ENCODE measurements at regions not wholly inside any gene's neighbourhood (a gene's known extent, or its start where the extent isn't known, plus 50 kb on each side); places are given as distances from the start of the nearest gene placed in this dataset.

DNA sequence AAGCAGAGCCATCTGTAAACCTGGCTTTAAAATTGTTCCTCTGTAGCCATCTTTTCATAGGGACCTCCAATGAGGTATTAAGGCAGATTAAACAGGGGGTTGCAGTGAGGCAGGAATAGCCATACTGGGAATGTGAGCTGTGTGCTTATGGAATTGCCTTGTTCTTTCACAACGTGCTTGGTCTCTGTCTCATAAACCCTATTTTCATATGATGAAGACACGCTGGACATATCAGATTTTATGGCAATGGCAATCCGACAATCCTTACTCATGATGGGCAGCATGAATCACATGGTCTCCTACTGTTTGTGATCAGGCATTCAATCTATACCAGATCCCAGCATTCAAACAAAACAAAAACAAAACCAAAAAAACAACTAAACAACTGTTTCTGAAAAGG lies 418.9 kb upstream of the NRP1 start:
- H3K4me3 ChIP-seq (ENCODE audit: insufficient read depth, low read depth, low read length), result no peak overlapping the region
- DNase-seq, result no peak

GRCh38 chr10:33749790-33750189 lies 415.3 kb upstream of the NRP1 start:
- no peak for DNase-seq
- no peaks in the 10 kb centered on the region; the same call in 1 of the 2 replicates for H3K36me3 ChIP-seq (replicated peaks; ENCODE audit: control insufficient read depth, insufficient read depth, low read length)
- H3K27me3 ChIP-seq (ENCODE audit: control insufficient read depth, insufficient read depth, low read length), result no peaks in the 10 kb centered on the region
- H3K4me3 ChIP-seq (ENCODE audit: insufficient read depth, low read depth, low read length), result no peak overlapping the region

More for the DNA sequence above, 418.9 kb upstream of the NRP1 start:
- Histone ChIP-seq H3K27me3 (ENCODE audit: control insufficient read depth, insufficient read depth, low read length) (no peaks in the 10 kb centered on the region), H3K36me3 (replicated peaks; ENCODE audit: control insufficient read depth, insufficient read depth, low read length) (no peaks in the 10 kb centered on the region; the same call in 1 of the 2 replicates)

GRCh38 chr10:33749067-33749735 lies 414.7 kb upstream of the NRP1 start:
- Histone ChIP-seq H3K27me3 (ENCODE audit: control insufficient read depth, insufficient read depth, low read length) (no peaks in the 10 kb centered on the region), H3K4me3 (ENCODE audit: insufficient read depth, low read depth, low read length) (no peak overlapping the region), H3K36me3 (replicated peaks; ENCODE audit: control insufficient read depth, insufficient read depth, low read length) (no peaks in the 10 kb centered on the region; the same call in 1 of the 2 replicates)
- no peak for DNase-seq

DNA sequence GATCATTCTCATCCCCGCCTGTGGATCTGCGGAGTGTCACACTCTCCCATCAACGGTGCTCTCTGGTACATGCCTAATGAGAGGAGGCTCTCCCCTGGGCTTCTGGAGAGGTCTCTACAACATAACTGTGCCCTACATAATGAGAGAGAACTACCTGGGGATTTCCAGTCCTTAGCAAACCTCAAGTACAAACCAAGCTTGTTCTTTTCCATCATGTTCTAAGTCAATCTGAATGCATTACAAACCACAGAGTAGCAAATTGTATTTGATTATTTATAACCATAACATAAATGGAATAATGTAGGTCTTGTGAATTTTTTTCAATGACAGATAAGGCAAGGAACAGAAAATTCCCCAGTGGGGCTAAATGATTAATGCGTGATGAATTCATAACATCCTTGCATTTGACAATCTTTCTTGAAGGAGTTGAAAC lies 412.4 kb upstream of the NRP1 start:
- Histone ChIP-seq H3K36me3 (replicated peaks; ENCODE audit: control insufficient read depth, insufficient read depth, low read length) (no peaks in the 10 kb centered on the region), H3K4me3 (ENCODE audit: insufficient read depth, low read depth, low read length) (no peak overlapping the region), H3K27me3 (ENCODE audit: control insufficient read depth, insufficient read depth, low read length) (no peaks in the 10 kb centered on the region)
- DNase-seq, result no peak

DNA sequence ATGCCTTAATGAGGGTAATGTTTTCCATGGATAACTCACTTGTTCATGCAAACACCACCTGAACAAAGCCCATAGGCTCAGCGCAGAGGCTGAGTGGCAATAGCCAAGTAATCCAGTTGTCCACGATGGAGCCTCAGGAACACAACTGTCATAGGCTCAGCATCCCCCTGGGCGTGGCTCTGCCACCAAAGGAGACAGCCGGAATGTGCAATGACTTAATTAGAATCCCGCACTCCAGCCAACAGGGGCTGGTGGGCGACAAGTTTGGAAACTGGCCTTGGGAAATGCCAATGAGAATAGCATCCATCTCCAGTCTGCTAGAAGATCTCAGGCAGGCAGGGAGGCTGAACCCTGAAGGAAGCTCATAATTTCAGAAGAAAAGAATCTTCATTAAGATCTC lies 411.7 kb upstream of the NRP1 start:
- no peaks in the 10 kb centered on the region for H3K27me3 ChIP-seq (ENCODE audit: control insufficient read depth, insufficient read depth, low read length)
- DNase-seq, result no peak
- H3K4me3 ChIP-seq (ENCODE audit: insufficient read depth, low read depth, low read length), result no peak overlapping the region
- no peaks in the 10 kb centered on the region for H3K36me3 ChIP-seq (replicated peaks; ENCODE audit: control insufficient read depth, insufficient read depth, low read length)

GRCh38 chr10:33743429-33743857 lies 409.0 kb upstream of the NRP1 start:
- H3K36me3 ChIP-seq (replicated peaks; ENCODE audit: control insufficient read depth, insufficient read depth, low read length), result no peaks in the 10 kb centered on the region
- H3K4me3 ChIP-seq (ENCODE audit: insufficient read depth, low read depth, low read length), result no peak overlapping the region
- no peaks in the 10 kb centered on the region for H3K27me3 ChIP-seq (ENCODE audit: control insufficient read depth, insufficient read depth, low read length)
- no peak for DNase-seq

- DNase-seq, result no peak
- H3K27me3 ChIP-seq (ENCODE audit: control insufficient read depth, insufficient read depth, low read length), result no peaks in the 10 kb centered on the region
- H3K4me3 ChIP-seq (ENCODE audit: insufficient read depth, low read depth, low read length), result no peak overlapping the region
- H3K36me3 ChIP-seq (replicated peaks; ENCODE audit: control insufficient read depth, insufficient read depth, low read length), result no peaks in the 10 kb centered on the region
These were observed 404.6 kb upstream of the NRP1 start for GRCh38 chr10:33739031-33739430.

- no peak for DNase-seq
- H3K27me3 ChIP-seq (ENCODE audit: control insufficient read depth, insufficient read depth, low read length), result no peaks in the 10 kb centered on the region
- no peaks in the 10 kb centered on the region for H3K36me3 ChIP-seq (replicated peaks; ENCODE audit: control insufficient read depth, insufficient read depth, low read length)
- no peak overlapping the region for H3K4me3 ChIP-seq (ENCODE audit: insufficient read depth, low read depth, low read length)
These were observed 401.0 kb upstream of the NRP1 start for GRCh38 chr10:33735464-33735923.

GRCh38 chr10:33734393-33735155 lies 400.1 kb upstream of the NRP1 start:
- Histone ChIP-seq H3K4me3 (ENCODE audit: insufficient read depth, low read depth, low read length) (no peak overlapping the region), H3K36me3 (replicated peaks; ENCODE audit: control insufficient read depth, insufficient read depth, low read length) (no peaks in the 10 kb centered on the region), H3K27me3 (ENCODE audit: control insufficient read depth, insufficient read depth, low read length) (no peaks in the 10 kb centered on the region)
- DNase-seq, result no peak

DNA sequence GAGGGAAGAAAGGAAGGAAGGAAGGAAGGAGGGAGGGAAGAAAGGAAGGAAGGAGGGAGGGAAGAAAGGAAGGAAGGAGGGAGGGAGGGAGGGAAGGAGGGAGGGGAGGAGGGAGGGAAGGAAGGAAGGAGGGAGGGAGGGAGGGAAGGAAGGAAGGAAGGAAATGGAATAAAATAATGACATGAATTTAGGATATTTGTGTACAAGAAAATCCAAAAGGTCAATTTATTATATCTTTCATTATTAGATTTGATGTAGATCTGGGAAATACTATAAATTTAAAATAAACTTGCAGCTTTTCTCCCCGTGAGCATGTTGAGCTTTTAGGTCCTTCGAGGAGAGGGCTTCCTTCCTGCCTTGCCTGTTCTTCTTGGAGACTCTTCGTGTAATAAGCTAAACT lies 398.6 kb upstream of the NRP1 start:
- H3K36me3 ChIP-seq (replicated peaks; ENCODE audit: control insufficient read depth, insufficient read depth, low read length), result no peaks in the 10 kb centered on the region
- no peak for DNase-seq
- H3K27me3 ChIP-seq (ENCODE audit: control insufficient read depth, insufficient read depth, low read length), result no peaks in the 10 kb centered on the region
- no peak overlapping the region for H3K4me3 ChIP-seq (ENCODE audit: insufficient read depth, low read depth, low read length)

DNA sequence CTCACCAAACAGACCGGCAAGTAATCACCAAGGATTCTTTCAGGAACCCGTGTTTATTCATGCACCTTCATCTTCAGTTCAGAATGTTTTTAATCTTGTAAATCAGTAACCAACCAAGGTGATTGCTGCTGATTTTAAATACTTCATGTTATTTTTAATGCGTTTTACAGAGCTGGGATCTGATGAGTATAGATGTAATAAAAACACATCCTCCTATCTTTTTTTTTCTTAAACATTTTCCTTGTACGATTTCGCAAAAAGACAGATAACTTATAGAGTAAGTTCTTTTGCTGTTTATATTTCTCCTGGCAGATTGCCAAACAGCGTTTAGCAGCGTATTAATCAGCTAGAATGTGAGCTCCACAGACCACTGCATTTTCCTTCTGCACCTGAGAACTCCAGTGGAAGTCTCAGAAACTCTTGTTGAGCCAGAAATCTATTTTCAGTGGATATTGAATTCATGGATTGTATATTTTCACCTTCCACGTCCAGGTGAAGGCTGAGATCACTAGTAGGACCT lies 397.8 kb upstream of the NRP1 start:
- Histone ChIP-seq H3K4me3 (ENCODE audit: insufficient read depth, low read depth, low read length) (no peak overlapping the region), H3K27me3 (ENCODE audit: control insufficient read depth, insufficient read depth, low read length) (no peaks in the 10 kb centered on the region), H3K36me3 (replicated peaks; ENCODE audit: control insufficient read depth, insufficient read depth, low read length) (no peaks in the 10 kb centered on the region)
- DNase-seq, result no peak

DNA sequence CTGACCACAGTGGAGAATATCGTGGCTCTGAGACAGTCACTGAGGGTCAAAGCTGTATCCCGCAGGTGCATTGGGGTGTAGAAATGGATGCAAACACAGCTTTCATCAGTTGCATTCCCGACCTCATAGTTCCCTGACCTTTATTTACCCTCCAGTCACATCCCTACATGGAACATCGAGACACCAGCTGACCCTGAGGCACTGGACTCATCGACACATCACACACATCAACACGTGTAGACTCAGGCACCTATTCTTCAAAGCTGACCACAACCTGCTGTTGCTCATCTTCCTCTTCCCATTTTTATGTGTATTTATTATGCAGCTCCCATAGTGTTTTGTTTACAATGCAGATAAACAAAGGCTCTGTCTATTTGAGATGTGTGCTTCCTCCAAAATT lies 396.9 kb upstream of the NRP1 start:
- no peak for DNase-seq
- H3K27me3 ChIP-seq (ENCODE audit: control insufficient read depth, insufficient read depth, low read length), result no peaks in the 10 kb centered on the region
- no peaks in the 10 kb centered on the region for H3K36me3 ChIP-seq (replicated peaks; ENCODE audit: control insufficient read depth, insufficient read depth, low read length)
- H3K4me3 ChIP-seq (ENCODE audit: insufficient read depth, low read depth, low read length), result no peak overlapping the region

DNA sequence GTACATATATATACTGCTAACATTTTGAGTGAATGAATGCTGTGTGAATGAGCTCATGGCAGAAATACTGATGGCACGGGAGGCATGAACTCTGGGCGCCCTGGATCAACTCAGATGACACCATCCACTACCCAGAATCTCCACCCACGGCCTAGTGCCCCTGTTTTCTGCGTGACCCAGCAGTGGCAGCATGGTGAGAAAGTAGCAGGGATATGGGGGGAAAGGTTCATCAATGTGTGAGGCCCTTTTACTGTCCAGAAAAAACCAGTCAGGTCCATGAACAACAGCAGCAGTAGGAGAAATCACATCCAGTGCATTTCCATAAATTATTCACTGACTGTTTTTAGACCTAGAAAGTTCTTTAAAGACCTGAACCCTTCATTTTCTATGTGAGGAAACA lies 391.0 kb upstream of the NRP1 start:
- Histone ChIP-seq H3K27me3 (ENCODE audit: control insufficient read depth, insufficient read depth, low read length) (no peaks in the 10 kb centered on the region), H3K4me3 (ENCODE audit: insufficient read depth, low read depth, low read length) (no peak overlapping the region), H3K36me3 (replicated peaks; ENCODE audit: control insufficient read depth, insufficient read depth, low read length) (no peaks in the 10 kb centered on the region)
- no peak for DNase-seq

DNA sequence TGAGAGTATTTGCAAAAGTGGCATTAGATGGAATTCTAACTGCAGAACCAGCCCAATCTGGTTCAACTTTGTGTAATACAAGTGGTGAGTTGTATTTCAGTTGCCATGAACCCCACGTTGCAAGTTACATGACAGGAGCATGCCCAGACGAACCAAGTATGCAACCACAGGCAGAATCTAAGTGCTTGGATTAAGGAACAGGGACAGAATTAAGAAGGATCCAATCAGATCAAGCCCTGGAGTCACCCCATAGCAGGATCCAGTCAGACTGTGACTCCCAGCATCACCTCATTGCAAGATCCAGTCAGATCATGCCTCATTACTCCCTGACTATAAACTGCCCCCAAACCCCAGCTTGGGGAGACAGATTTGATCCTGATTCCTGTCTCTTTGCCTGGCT lies 388.7 kb upstream of the NRP1 start:
- Histone ChIP-seq H3K4me3 (ENCODE audit: insufficient read depth, low read depth, low read length) (no peak overlapping the region), H3K36me3 (replicated peaks; ENCODE audit: control insufficient read depth, insufficient read depth, low read length) (no peaks in the 10 kb centered on the region), H3K27me3 (ENCODE audit: control insufficient read depth, insufficient read depth, low read length) (no peaks in the 10 kb centered on the region)
- DNase-seq, result no peak

- Histone ChIP-seq H3K36me3 (replicated peaks; ENCODE audit: control insufficient read depth, insufficient read depth, low read length) (no peaks in the 10 kb centered on the region), H3K27me3 (ENCODE audit: control insufficient read depth, insufficient read depth, low read length) (no peaks in the 10 kb centered on the region), H3K4me3 (ENCODE audit: insufficient read depth, low read depth, low read length) (no peak overlapping the region)
- DNase-seq, result no peak
These were observed 387.6 kb upstream of the NRP1 start for GRCh38 chr10:33722067-33722466.

Measured in H7 (cell line).